ENCODE measurements at regions not wholly inside any gene's neighbourhood (a gene's known extent, or its start where the extent isn't known, plus 50 kb on each side); places are given as distances from the start of the nearest gene placed in this dataset.
A peak's percentile ranks its signal among the peaks of the same experiment; 100 is the strongest.

- CTCF ChIA-PET: interaction anchor here (0.6 kb wide), 1 partner anchor 360 kb away, joined by 4 read pairs; no protein-coding TSS in a partner anchor
- Mint-ChIP-seq H3K4me3 (no peak overlapping the region), H3K27ac (no peak overlapping the region), H3K9me3 (ENCODE audit: low read depth) (no peaks in the 10 kb centered on the region), H3K4me1 (no peaks in the 10 kb centered on the region), H3K27me3 (peaks cover 22% of the 10 kb centered on the region), H3K36me3 (no peaks in the 10 kb centered on the region)
- DNase-seq: no peak
- no peak for ATAC-seq
These were observed 62.6 kb upstream of the TMCC3 start for GRCh38 chr12:94712815-94713515.

GRCh38 chr12:94710933-94711332 is 60.6 kb upstream of the TMCC3 start:
- ATAC-seq: no peak

GRCh38 chr12:94707892-94708291 is 57.5 kb upstream of the TMCC3 start:
- CTCF ChIA-PET: interaction anchor here (0.8 kb wide), 1 partner anchor 29 kb away, joined by 3 read pairs; no protein-coding TSS in a partner anchor

More at GRCh38 chr12:94710933-94711332, 60.6 kb upstream of the TMCC3 start:
- peaks cover 20% of the 10 kb centered on the region for H3K27me3 Mint-ChIP-seq
- H3K27ac Mint-ChIP-seq: no peak overlapping the region
- no peak overlapping the region for H3K4me3 Mint-ChIP-seq
- no peaks in the 10 kb centered on the region for H3K4me1 Mint-ChIP-seq
- peak; percentile 44 for DNase-seq
- no peaks in the 10 kb centered on the region for H3K9me3 Mint-ChIP-seq (ENCODE audit: low read depth)
- CTCF ChIA-PET: interaction anchor here (0.9 kb wide), 1 partner anchor 274 kb away, joined by 3 read pairs; no protein-coding TSS in a partner anchor
- H3K36me3 Mint-ChIP-seq: no peaks in the 10 kb centered on the region

GRCh38 chr12:94707036-94707435 is 56.7 kb upstream of the TMCC3 start:
- DNase-seq (no peak), ATAC-seq (no peak)
- Mint-ChIP-seq H3K4me3 (no peak overlapping the region), H3K9me3 (ENCODE audit: low read depth) (no peaks in the 10 kb centered on the region), H3K4me1 (no peaks in the 10 kb centered on the region), H3K27me3 (peaks cover 29% of the 10 kb centered on the region), H3K36me3 (no peaks in the 10 kb centered on the region), H3K27ac (no peak overlapping the region)
- CTCF ChIA-PET: no interaction called here

More at GRCh38 chr12:94707892-94708291, 57.5 kb upstream of the TMCC3 start:
- no peak overlapping the region for H3K27ac Mint-ChIP-seq
- peaks cover 29% of the 10 kb centered on the region for H3K27me3 Mint-ChIP-seq
- H3K36me3 Mint-ChIP-seq: no peaks in the 10 kb centered on the region
- H3K4me3 Mint-ChIP-seq: no peak overlapping the region
- H3K9me3 Mint-ChIP-seq (ENCODE audit: low read depth): no peaks in the 10 kb centered on the region
- ATAC-seq (no peak), DNase-seq (no peak)
- H3K4me1 Mint-ChIP-seq: no peaks in the 10 kb centered on the region

GRCh38 chr12:94706250-94706661 is 55.9 kb upstream of the TMCC3 start:
- DNase-seq (no peak), ATAC-seq (no peak)
- Mint-ChIP-seq H3K27me3 (peaks cover 29% of the 10 kb centered on the region), H3K4me3 (no peak overlapping the region), H3K36me3 (no peaks in the 10 kb centered on the region), H3K4me1 (no peaks in the 10 kb centered on the region), H3K9me3 (ENCODE audit: low read depth) (no peaks in the 10 kb centered on the region), H3K27ac (no peak overlapping the region)
- CTCF ChIA-PET: no interaction called here

GRCh38 chr12:94705676-94706075 is 55.3 kb upstream of the TMCC3 start:
- H3K4me3 Mint-ChIP-seq: no peak overlapping the region
- no peaks in the 10 kb centered on the region for H3K4me1 Mint-ChIP-seq
- H3K36me3 Mint-ChIP-seq: no peaks in the 10 kb centered on the region
- peaks cover 29% of the 10 kb centered on the region for H3K27me3 Mint-ChIP-seq
- H3K27ac Mint-ChIP-seq: no peak overlapping the region
- CTCF ChIA-PET: no interaction called here
- DNase-seq: no peak
- ATAC-seq: no peak
- no peaks in the 10 kb centered on the region for H3K9me3 Mint-ChIP-seq (ENCODE audit: low read depth)

GRCh38 chr12:94704452-94705306 is 54.3 kb upstream of the TMCC3 start:
- DNase-seq: no peak
- Mint-ChIP-seq H3K27me3 (peaks cover 27% of the 10 kb centered on the region), H3K27ac (no peak overlapping the region), H3K9me3 (ENCODE audit: low read depth) (no peaks in the 10 kb centered on the region), H3K4me1 (no peaks in the 10 kb centered on the region), H3K36me3 (no peaks in the 10 kb centered on the region), H3K4me3 (no peak overlapping the region)
- ATAC-seq: no peak
- CTCF ChIA-PET: no interaction called here

- ATAC-seq (no peak), DNase-seq (no peak)
- CTCF ChIA-PET: no interaction called here
- Mint-ChIP-seq H3K27me3 (peaks cover 14% of the 10 kb centered on the region), H3K36me3 (no peaks in the 10 kb centered on the region), H3K9me3 (ENCODE audit: low read depth) (no peaks in the 10 kb centered on the region), H3K4me1 (no peaks in the 10 kb centered on the region), H3K27ac (no peak overlapping the region), H3K4me3 (no peak overlapping the region)
These were observed 52.3 kb upstream of the TMCC3 start for GRCh38 chr12:94702696-94703095.

GRCh38 chr12:94701711-94702110 is 51.4 kb upstream of the TMCC3 start:
- DNase-seq: no peak
- CTCF ChIA-PET: no interaction called here
- Mint-ChIP-seq H3K36me3 (no peaks in the 10 kb centered on the region), H3K4me3 (no peak overlapping the region), H3K4me1 (no peaks in the 10 kb centered on the region), H3K27ac (no peak overlapping the region), H3K9me3 (ENCODE audit: low read depth) (no peaks in the 10 kb centered on the region), H3K27me3 (peaks cover 11% of the 10 kb centered on the region)
- no peak for ATAC-seq

GRCh38 chr12:94700662-94701061 is 50.3 kb upstream of the TMCC3 start:
- CTCF ChIA-PET: no interaction called here
- ATAC-seq: no peak
- Mint-ChIP-seq H3K4me3 (no peak overlapping the region), H3K27ac (no peak overlapping the region), H3K27me3 (peaks cover 11% of the 10 kb centered on the region), H3K4me1 (no peaks in the 10 kb centered on the region), H3K36me3 (no peaks in the 10 kb centered on the region), H3K9me3 (ENCODE audit: low read depth) (no peaks in the 10 kb centered on the region)
- DNase-seq: no peak
